Activated CD4-positive, CD25-positive, alpha-beta regulatory T cell treated with anti-CD3 and anti-CD28 coated beads, Interleukin-2, amount 50 U/mL, for 24 hours (primary cell): ENCODE measurements at regions not wholly inside any gene's neighbourhood (a gene's known extent, or its start where the extent isn't known, plus 50 kb on each side); places are given as distances from the start of the nearest gene placed in this dataset.

Experiments used
- ATAC-seq, 2 donors: fragments of 150-1000 bp; cut with Tn5 transposase; one replicate each; pipeline ENCODE4 v1.10.0; 2021; ENCODE audit warnings: mild to moderate bottlenecking in 1 of 2, moderate library complexity in 1 of 2

DNA sequence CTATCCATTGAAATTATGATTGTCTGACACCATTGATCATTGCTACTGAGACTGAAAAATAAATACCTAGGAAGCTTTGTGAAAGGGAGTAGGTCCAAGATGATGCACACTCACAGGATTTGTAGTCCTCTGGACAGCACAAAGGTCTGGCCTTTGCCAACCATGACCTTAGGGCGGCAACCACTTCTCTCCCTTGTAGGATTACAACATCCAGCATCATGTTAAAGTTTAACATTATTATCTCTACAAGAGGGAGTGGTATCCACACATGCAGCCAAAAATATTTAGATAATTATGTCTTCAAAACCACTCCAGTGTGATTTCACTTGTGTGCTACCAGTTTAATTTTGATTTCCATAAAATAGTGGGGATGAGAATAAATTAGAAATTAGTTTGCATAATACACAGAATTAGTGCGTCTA is 51.1 kb upstream of the NHSL1 start:
- ATAC-seq, result no peak

GRCh38 chr6:138554146-138554545 is 54.9 kb upstream of the NHSL1 start:
- no peak for ATAC-seq

DNA sequence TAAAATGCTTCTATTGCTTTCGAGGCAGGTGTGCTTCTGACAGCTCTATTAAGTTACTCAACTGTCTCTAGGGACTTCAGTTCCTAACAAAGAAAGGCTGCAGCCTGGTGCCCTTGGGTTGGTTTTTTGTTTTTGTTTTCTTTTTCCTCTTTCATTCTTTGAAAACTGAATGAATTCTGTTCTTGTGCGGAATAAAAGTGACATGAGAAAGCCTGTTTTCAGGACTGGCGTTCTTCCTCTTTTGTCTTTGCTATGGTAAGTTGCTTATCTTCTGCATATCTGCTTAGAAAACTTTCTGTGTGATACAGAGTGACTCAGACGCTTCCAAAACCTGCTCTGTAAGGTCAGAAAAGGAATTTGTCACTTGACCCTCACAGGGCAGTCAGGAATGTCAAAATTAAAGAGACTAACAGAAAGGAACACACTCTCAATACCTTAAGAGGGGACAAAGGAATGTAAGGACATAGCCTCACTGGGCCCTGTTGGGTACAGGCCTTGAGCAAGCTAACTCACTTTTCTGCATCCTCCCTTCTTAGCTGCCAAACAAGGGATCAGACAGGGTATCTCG is 56.2 kb upstream of the NHSL1 start:
- ATAC-seq, result no peak

DNA sequence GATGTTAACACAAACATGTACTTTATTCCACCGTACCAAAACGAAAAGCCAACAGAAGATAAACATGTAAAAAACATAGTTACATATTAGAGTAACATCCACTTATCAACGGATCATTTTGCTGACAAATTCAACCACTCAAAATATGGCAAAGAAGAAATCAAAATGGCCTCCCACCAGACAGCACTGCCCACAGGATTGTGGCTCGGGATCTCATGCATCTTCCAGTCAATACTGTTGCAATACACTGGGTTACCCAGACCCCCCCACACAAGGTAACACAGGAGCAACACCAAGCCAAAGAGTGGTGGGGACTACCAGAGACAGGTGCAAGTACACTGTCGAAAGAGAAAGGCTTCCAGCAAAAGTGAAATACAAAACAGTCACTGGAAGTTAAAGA is 57.9 kb upstream of the NHSL1 start:
- no peak for ATAC-seq

DNA sequence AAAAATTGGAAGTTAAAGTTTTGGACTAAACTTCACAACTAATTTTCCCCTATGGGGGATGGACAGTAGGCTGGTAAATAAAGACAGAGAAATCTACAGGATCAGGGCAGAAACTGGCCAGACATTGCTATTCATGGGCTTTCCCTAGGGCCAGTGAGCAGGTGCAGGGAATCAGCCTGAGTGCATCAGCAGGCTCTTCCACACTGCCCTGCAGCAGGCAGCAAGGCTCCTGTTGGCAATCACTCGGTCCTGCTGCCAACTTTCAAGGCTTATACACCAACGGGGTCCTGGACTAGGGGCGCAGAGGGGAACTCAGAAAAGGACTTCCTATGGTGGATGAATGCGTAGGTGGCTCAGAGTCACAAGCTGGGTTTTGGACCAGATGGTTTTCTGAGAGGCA is 59.8 kb upstream of the NHSL1 start:
- ATAC-seq, result no peak

- ATAC-seq, result no peak
Measured at GRCh38 chr6:138560130-138560860, 61.0 kb upstream of the NHSL1 start.

DNA sequence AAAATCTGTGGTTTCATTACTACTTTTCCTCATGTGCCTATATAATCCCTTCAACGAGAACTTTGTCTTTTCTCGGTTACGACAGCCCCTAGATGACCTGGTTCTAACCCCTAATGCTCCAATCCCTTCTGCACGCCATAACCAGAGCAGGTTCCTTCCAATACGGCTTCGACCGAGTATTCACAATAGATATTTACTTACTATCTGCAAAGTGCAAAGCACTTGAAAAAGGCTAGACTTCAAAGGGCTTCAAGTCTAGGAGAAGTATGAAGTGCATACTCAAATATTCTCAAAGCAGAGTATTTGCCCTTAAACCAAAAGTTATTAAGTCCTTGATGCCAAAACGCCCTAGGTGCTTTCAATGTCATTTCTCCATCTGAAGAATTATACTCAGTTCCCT is 63.4 kb upstream of the NHSL1 start:
- ATAC-seq, result no peak

DNA sequence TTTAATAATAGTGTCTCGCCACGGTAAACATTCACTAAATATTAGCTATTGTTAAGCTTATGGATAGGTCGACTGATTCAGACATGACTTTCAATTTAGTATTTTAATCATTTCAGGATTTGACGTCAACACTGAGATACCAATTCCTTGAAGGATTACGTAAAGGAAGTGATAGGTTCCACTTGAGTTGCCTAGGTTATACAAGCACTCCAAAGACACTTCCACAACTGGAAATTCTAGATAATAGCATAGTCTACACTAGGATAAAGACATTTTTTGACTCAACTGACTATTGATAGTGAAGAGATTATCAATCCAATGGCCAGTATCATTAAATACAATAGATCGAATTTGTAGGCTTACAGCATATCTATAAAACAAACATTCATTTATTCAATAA is 63.9 kb upstream of the NHSL1 start:
- ATAC-seq, result no peak

DNA sequence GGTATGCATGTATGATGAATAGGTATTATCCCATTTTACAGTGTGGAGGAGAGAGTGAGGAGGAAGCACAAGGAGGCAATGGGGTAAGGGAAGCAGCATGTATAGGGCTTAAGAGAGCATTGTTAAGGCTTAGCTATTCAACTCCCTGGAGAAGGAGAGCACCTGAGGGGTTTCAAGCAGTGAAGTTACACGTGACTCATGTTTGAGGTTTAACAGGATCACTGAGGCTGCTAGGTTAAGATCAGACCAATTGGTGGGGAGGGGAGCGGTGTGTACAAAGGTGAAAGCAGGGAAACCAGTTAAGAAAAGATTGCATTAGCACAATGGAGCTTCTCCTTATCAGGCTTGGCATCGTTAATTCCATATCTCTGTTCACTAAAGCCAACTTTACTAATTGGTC is 64.4 kb upstream of the NHSL1 start:
- ATAC-seq, result no peak

DNA sequence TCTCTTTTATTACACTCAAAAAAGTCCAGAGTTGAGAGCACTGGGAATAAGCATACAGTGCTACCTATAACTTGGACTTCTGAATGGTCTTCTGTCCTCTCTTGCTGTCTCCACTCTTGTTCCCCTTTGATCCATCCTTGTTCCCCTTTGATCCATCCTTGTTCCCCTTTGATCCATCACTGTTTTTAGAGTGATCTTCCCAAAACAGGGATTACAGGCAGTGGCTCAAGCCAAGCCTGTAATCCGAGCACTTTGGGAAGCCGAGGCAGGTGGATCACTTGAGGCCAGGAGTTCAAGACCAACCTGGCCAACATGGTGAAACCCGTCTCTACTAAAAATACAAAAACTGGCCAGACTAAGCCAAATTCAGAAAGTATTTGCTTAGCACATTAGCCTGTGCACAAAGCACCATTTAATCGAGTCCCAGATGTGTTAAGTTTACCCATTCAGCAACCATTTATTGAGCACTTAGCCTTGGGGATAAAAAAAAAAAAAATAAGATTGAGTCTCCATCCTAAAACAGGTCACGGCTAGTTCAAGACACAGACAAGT is 65.0 kb upstream of the NHSL1 start:
- ATAC-seq, result no peak

- no peak for ATAC-seq
Measured at GRCh38 chr6:138567052-138567451, 67.8 kb upstream of the NHSL1 start.

GRCh38 chr6:138568997-138569396 is 69.7 kb upstream of the NHSL1 start:
- no peak for ATAC-seq

DNA sequence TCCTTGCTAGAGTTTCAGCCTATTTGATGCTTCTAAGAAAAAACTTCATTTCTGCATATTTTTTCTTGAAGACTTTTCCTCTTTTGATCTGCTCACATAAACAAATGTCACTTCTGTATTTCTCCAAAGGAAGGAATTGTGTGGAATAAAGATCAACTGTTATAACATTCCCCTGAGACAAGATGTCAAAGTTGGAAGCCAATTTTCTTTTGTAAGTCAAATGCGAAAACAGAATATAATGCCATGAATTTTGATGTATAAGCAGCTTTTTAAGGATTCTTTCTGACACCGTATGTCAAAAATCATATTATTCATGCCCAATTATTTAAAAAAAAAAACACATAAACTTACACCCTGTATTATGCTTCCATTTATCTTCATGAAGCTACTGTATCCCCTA is 70.3 kb upstream of the NHSL1 start:
- no peak for ATAC-seq

DNA sequence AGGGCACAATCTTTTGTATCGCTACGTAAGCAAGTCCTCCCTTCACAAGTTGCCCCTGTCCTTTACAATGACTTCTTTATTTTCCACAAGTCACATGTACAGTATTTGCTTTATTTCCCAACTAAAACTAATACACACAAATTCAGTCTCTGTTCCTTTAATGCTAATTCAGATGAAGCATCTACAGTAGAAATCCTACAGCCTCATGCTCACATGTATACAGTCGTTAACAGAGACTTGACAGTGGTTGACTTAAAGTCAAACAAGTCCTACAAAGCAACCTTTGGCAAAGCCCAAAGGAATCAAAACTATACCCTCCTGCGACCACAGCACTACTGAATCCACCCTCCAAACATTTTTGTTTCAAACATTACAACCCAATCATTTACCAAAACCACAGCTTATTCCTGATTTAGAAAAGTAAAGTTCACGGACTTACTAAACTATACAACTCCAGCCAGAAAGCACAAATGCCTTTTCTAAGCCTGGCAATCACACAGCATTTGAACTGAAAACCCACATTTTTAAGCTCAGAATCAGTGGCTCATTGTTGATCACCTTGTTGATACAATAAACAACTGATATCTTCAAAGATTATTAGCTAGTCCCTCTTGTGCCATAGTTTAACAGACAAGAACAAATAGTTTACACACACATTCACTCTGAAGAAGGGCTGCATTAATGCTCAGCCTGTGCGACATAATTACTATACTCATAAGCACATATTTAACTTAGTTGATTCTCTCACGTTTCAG is 70.9 kb upstream of the NHSL1 start:
- no peak for ATAC-seq

GRCh38 chr6:138570725-138571029 is 71.4 kb upstream of the NHSL1 start:
- no peak for ATAC-seq

GRCh38 chr6:138571181-138571580 is 71.9 kb upstream of the NHSL1 start:
- no peak for ATAC-seq

DNA sequence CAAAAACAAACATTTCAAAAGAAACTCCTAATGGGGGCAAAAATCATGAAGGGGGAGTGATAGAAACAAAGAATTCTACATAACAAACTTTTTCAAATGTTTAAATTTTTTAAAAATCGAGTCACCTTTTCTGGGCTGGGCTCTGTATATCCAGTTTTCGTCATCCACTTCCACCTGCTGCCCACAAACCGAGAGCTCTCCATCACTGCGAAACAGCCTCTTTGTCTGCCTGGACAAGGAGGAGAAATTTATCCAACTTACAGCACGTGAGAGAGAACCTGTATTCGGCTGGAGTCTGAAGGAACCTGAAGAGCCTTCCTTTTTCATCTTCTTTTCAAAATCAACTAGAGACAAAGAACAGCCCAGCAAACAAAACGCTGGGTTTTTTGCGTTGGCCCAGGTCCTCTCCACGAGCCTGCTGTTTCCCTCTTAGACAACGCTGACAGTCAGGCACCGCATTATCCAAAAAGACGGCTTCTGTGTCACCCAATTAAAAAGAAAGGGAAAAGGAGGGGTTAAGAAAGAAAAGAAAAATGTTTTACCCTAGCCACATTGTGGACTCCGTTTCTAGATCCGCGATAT is 72.4 kb upstream of the NHSL1 start:
- no peak for ATAC-seq

- no peak for ATAC-seq
Measured at GRCh38 chr6:138572167-138572875, 73.0 kb upstream of the NHSL1 start.

DNA sequence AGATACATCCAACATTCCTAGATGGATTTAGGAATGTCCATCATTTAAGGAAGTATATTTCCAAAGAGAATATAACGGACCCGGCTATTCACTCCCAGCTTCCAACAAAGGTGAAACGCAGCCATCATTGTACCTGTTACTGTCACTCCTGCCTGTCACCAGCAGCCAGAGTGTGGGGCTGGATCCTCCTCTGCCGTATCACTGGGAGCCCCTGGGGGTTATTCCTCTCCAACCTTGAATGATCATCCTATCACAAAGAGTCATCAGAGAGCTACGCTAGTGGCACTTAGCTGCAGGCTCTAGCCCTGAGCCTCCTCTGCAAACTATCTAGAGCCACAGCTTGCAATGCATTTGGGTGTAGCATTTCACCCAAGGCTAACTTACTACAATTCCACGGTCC is 73.6 kb upstream of the NHSL1 start:
- ATAC-seq, result no peak

GRCh38 chr6:138575257-138575656 is 76.0 kb upstream of the NHSL1 start:
- ATAC-seq, result no peak

- ATAC-seq, result no peak
Measured at GRCh38 chr6:138576313-138576712, 77.0 kb upstream of the NHSL1 start.

GRCh38 chr6:138577151-138577915 is 78.0 kb upstream of the NHSL1 start:
- ATAC-seq, result peak in 1 of 2 donors; percentile 36
